ENCODE measurements at regions not wholly inside any gene's neighbourhood (a gene's known extent, or its start where the extent isn't known, plus 50 kb on each side); places are given as distances from the start of the nearest gene placed in this dataset.
"Not testable (repeated sequence)": the region's sequence is repeated elsewhere in the genome, so short reads cannot be mapped to it uniquely, and the experiment has no call there.

DNA sequence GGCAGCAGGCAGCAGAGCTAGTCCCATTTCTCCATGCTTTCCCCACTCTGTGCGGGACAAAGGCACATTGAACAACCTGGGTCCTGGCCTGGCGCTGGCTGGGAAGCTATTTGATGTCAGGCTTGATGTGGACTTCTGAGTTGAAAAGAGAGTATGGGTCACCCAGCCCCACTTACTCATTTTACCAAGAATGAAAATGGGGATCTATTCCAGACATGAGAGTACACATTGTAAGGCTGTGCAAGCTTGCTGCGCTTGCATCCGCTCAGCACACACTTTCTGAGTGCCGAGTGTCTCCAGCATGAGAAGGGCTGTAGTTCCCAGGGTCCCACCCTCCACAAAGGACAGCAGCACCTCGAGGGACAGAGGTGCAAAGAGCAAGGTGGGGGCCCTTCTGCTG lies 71.7 kb upstream of the PLEKHG4B start:
- TF ChIP-seq ZFX (IDR thresholded peaks at IDR 0.05; ENCODE audit: borderline replicate concordance) = not testable (repeated sequence)
- TF ChIP-seq, protein P1, sequence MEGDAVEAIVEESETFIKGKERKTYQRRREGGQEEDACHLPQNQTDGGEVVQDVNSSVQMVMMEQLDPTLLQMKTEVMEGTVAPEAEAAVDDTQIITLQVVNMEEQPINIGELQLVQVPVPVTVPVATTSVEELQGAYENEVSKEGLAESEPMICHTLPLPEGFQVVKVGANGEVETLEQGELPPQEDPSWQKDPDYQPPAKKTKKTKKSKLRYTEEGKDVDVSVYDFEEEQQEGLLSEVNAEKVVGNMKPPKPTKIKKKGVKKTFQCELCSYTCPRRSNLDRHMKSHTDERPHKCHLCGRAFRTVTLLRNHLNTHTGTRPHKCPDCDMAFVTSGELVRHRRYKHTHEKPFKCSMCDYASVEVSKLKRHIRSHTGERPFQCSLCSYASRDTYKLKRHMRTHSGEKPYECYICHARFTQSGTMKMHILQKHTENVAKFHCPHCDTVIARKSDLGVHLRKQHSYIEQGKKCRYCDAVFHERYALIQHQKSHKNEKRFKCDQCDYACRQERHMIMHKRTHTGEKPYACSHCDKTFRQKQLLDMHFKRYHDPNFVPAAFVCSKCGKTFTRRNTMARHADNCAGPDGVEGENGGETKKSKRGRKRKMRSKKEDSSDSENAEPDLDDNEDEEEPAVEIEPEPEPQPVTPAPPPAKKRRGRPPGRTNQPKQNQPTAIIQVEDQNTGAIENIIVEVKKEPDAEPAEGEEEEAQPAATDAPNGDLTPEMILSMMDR (IDR thresholded peaks at IDR 0.05) = not testable (repeated sequence)

All from 22Rv1 (cell line).